GM21717 (cell line): ENCODE measurements at regions not wholly inside any gene's neighbourhood (a gene's known extent, or its start where the extent isn't known, plus 50 kb on each side); places are given as distances from the start of the nearest gene placed in this dataset.
"Not testable (repeated sequence)": the region's sequence is repeated elsewhere in the genome, so short reads cannot be mapped to it uniquely, and the experiment has no call there.

Source experiments
- ATAC-seq: cut with Tn5 transposase; IDR thresholded peaks from one replicate; pipeline ENCODE4 v1.9.1; 2021; ENCODE audit warnings: mild to moderate bottlenecking, moderate library complexity; ENCODE audit not compliant: unreplicated experiment

- ATAC-seq = no peak
These were observed 233.1 kb upstream of the FERMT1 start for GRCh38 chr20:6355754-6356451.

DNA sequence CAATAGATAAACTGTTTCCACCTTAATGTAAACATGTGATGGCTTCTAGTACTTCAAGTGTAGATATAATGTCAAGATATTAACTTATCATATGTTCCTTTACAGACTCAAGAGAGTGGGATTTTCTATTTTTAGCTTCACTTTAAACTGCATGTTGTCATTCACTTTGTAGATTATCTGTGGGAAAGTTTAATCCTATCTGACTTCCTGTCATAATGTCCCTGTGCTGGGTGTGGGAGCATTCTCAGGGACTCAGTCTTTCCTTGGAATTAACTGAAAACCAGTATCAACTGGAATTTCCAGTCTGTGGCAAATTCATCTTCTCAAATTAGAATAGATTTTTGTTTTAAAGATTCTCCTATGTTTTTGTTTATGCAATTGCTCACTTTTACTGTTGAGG is 226.1 kb upstream of the FERMT1 start:
- no peak for ATAC-seq

- no peak for ATAC-seq
These were observed 225.1 kb upstream of the FERMT1 start for GRCh38 chr20:6347916-6348315.

DNA sequence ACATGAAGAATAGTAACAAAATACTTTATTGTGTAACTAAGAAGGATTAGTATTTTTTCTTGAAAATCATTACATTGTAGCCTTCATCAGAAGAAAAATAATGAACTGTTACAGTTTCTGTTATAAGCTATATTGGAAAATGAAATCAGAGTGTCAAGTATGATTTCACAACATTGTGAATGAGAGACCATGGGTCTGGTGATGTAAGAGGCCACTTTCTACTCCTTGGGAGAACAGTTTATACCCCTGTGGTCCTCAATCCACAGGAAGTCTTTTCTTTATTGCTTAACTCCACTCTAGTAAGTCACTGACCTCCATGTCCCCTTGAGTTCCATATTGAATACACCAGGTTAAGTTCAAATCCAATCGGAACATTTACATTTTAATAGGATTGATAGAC is 218.7 kb upstream of the FERMT1 start:
- ATAC-seq = no peak

DNA sequence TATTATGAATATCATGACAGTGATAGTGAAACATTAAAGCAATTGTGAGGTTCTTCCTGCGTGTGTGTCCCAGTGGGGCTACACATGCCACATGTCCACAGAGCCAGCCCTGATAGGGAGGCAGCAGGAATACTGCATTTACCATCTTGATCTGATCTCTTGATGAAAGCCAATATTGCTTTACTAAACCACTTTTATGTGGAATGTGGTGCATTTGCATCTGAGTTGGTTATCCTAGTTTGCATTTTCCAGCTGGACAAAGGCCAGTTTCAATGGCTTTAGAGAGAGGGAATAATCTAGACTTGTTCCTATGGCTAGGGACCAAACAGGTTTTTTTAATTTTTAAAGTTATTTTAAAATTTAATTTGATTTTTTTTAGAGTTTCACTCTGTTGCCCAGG is 216.3 kb upstream of the FERMT1 start:
- ATAC-seq = no peak

- ATAC-seq = no peak
These were observed 210.3 kb upstream of the FERMT1 start for GRCh38 chr20:6333110-6333509.

DNA sequence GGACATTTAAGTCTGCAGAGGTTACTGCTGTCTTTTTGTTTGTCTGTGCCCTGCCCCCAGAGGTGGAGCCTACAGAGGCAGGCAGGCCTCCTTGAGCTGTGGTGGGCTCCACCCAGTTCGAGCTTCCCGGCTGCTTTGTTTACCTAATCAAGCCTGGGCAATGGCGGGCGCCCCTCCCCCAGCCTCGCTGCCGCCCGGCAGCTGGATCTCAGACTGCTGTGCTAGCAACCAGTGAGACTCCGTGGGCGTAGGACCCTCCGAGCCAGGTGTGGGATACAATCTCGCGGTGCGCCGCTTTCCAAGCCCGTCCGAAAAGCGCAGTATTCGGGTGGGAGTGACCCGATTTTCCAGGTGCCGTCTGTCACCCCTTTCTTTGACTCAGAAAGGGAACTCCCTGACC is 198.4 kb upstream of the FERMT1 start:
- not testable (repeated sequence) for ATAC-seq

GRCh38 chr20:6311841-6312655 is 189.2 kb upstream of the FERMT1 start:
- ATAC-seq = no peak

DNA sequence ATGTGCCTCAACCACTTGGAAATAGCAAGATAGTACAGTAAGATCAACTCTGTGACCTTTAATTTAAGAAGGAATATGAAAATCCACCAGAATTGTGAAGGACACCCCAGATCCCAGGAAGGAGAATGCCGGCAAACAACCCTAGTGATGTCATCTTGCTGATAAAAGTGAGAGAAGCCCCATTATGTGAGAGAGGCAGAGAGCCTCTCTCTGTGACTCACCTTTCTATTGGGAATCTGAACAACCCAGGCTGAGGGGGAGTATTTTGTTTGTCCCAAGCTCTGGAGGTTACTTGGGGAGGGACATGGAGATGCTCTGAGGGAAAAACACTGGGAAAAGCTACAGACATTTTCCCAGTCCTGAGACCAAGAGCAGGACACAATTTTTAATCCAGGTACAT is 188.3 kb upstream of the FERMT1 start:
- no peak for ATAC-seq

GRCh38 chr20:6305536-6305935 is 182.7 kb upstream of the FERMT1 start:
- no peak for ATAC-seq

GRCh38 chr20:6302041-6302440 is 179.2 kb upstream of the FERMT1 start:
- no peak for ATAC-seq

DNA sequence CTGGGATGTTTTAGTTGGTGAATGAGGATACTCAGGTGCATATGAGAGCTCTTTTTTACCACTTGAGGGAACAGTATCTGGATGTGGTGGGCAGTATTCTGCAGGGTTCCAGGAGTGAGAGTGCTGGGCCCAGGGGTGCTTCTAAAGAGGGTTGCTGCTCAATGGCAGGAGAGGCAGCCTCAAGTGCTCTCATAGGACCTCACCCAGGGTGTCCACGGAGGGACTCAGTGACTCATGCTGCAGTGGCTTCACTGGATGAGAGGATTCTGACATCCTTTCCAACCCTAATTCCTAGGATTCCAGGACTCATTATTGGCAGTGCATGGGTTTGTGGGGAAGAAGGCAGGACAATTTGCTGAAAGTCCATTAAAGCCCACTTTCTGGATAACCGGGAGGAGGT is 176.6 kb upstream of the FERMT1 start:
- ATAC-seq = no peak

- no peak for ATAC-seq
These were observed 175.2 kb upstream of the FERMT1 start for GRCh38 chr20:6298049-6298448.

DNA sequence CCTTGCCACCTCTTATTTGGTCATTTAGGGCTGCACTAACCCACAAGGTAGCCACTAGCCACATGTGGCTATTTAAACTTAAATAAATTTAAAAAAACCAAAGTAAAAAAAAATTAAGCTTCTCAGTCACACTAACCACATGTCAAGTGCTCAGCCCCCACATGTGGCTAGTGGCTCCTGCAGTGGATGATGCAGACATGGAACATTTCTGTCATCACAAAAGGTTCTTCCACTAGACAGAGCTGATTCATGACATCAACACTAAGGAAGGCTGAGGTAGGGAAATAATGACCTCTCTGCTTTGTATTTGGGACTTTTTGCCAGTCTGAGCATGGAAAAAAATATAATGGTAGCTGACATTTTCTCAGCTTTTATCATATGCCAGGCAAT is 173.0 kb upstream of the FERMT1 start:
- no peak for ATAC-seq

GRCh38 chr20:6295127-6295866 is 172.5 kb upstream of the FERMT1 start:
- no peak for ATAC-seq

DNA sequence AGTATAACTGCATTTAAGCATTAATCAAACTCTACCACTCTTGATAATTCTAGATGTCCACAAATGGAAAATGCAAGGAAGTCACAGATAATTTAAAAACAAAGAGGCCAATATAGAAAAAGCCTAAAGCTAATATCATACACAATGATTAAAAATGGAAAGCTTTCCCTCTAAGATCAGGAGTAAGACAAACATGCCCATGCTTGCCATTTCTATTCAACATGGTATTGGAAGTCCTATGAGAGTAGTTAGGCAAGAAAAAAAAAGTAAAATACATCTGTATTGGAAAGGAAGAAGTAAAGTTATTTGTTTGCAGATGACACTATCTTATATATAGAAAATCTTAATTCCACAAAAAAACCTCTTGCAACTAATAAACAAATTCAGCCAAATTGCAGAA is 164.6 kb upstream of the FERMT1 start:
- no peak for ATAC-seq

GRCh38 chr20:6282642-6283041 is 159.8 kb upstream of the FERMT1 start:
- ATAC-seq = no peak

GRCh38 chr20:6277661-6278240 is 154.9 kb upstream of the FERMT1 start:
- no peak for ATAC-seq

DNA sequence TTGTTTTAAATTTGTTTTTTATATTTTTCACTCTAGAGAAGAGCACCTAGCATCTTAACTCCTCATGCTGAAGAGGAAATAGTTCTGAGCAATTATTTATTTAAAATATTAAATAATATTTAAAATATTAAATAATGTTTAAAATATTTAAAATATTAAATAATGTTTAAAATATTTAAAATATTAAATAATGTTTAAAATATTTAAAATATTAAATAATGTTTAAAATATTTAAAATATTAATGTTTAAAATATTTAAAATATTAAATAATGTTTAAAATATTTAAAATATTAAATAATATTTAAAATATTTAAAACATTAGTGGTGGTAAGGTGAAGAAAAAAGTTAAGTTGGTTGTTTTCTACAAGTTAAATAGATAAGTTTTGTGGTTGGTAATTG is 147.6 kb upstream of the FERMT1 start:
- ATAC-seq = not testable (repeated sequence)

- no peak for ATAC-seq
These were observed 146.5 kb upstream of the FERMT1 start for GRCh38 chr20:6269168-6269873.
